ENCODE measurements at regions not wholly inside any gene's neighbourhood (a gene's known extent, or its start where the extent isn't known, plus 50 kb on each side); places are given as distances from the start of the nearest gene placed in this dataset.

GRCh38 chr9:80951675-80952074 is 737.7 kb downstream of the TLE1 start:
- TF ChIP-seq ZFX (IDR thresholded peaks at IDR 0.05), result no peak
- TF ChIP-seq, protein P1, sequence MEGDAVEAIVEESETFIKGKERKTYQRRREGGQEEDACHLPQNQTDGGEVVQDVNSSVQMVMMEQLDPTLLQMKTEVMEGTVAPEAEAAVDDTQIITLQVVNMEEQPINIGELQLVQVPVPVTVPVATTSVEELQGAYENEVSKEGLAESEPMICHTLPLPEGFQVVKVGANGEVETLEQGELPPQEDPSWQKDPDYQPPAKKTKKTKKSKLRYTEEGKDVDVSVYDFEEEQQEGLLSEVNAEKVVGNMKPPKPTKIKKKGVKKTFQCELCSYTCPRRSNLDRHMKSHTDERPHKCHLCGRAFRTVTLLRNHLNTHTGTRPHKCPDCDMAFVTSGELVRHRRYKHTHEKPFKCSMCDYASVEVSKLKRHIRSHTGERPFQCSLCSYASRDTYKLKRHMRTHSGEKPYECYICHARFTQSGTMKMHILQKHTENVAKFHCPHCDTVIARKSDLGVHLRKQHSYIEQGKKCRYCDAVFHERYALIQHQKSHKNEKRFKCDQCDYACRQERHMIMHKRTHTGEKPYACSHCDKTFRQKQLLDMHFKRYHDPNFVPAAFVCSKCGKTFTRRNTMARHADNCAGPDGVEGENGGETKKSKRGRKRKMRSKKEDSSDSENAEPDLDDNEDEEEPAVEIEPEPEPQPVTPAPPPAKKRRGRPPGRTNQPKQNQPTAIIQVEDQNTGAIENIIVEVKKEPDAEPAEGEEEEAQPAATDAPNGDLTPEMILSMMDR (conservative IDR thresholded peaks at IDR 0.05), result no peak

DNA sequence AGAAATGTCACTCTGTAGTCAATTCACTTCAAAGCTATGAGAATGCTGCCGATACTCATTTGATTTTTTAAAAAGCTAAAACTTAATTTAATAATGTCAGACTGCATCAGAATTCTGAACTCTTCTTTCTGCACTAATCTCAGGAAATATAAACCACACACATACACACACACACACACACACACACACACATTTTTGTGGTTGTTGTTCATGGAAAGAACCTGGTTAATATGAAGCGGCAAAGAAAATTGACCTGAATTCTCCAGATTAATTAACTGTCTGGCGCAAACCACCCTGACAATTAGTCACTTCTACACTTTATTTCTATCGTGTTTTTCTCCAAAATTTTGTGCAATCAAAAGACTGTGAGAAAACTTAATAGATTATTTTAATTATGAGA is 740.5 kb downstream of the TLE1 start:
- H3K27ac ChIP-seq, result no peak overlapping the region
- TF ChIP-seq ZFX (IDR thresholded peaks at IDR 0.05), result no peak
- TF ChIP-seq, protein P1 (conservative IDR thresholded peaks at IDR 0.05), result no peak

More at GRCh38 chr9:80951675-80952074, 737.7 kb downstream of the TLE1 start:
- H3K27ac ChIP-seq, result no peak overlapping the region

DNA sequence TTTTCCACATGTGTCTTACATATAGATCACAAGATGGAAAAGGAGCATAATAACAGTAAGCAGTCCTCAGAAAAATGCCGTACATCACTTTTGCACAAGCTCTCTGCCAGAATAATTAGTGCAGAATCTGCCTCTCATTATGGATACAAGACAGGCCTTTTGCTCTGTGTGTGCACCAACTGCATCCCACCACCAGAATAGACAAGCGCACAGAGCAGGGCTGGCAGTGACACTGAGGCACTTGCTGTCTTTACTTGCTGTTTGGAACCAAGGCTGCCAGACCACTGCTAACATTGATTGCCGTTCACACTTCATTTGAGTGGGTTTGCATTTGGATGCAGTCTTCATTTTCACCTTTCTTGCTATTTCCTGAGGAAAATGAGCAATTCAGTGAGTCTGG is 741.3 kb downstream of the TLE1 start:
- TF ChIP-seq, protein P1 (conservative IDR thresholded peaks at IDR 0.05), result no peak
- no peak for TF ChIP-seq ZFX (IDR thresholded peaks at IDR 0.05)

DNA sequence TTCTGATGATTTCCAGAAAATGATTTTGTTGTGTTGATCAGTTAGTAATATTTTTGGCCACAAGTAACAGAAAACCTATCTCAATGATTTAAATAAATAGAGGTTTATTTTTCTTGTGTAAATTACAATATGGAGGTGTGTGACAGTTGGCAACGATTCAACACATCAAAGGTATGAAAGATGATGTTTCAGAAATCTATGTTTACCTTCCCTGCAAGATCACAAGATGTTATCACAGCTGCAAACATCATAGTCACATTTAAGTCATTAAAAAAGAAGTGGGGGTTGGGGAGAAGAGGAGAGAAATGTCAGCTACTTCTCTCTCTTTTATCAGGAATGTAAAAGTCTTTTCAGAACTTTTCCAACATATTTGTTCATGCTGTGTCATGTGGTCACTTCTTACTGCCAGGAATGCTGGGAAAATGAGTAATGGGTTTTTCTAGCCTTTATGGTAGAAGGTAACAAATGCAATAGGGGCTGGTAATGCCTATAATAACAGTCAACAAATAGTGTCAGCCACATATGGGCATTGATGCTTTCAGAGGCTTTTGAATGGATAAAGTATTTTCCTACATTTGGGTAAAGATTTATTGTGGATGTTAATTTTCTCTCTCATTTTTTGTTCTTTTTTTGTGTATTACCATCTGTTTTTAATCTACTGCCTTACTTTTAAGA is 742.7 kb downstream of the TLE1 start:
- no peak overlapping the region for H3K27ac ChIP-seq
- no peak for TF ChIP-seq ZFX (IDR thresholded peaks at IDR 0.05)
- TF ChIP-seq, protein P1 (conservative IDR thresholded peaks at IDR 0.05), result no peak

More for the DNA sequence above, 741.3 kb downstream of the TLE1 start:
- no peak overlapping the region for H3K27ac ChIP-seq

DNA sequence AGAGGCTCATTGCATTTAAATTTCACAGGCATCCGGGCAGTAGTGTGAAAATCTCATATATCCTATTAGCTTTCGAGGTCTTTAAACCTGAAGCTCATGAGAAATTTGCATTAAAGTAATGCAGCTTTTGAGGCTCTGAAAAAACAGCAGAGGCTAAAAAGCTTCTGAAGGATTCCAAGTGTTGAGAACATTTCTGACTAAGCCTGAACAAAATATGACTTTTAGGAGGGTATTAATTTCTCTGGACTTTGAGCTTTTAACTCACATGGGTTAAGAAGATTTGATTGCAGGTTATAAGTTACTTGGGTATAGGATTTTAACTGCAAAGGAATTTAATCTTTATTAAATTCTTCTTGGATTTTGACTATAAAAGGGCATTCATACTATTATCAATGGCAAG is 743.9 kb downstream of the TLE1 start:
- no peak overlapping the region for H3K27ac ChIP-seq
- TF ChIP-seq ZFX (IDR thresholded peaks at IDR 0.05), result no peak
- TF ChIP-seq, protein P1 (conservative IDR thresholded peaks at IDR 0.05), result no peak

DNA sequence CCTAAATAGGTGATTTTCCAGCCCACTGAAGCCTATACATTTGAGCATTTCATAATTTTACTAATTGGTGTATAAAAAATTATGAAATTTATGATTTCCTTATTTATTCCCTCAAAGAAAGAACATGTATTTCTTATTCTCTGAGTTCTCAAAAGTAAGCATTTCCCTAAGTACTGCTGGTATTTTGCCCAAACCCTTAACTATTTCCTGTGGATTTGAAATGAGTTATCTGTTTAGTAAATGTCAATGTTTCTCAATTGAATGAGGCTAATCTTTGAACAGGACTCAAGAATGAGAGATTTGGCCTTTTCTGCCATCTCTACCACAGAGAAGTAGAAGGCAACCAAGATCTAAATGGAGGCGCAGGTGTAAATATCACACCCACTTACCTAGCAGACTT is 751.7 kb downstream of the TLE1 start:
- no peak overlapping the region for H3K27ac ChIP-seq
- TF ChIP-seq, protein P1 (conservative IDR thresholded peaks at IDR 0.05), result no peak
- no peak for TF ChIP-seq ZFX (IDR thresholded peaks at IDR 0.05)

- no peak overlapping the region for H3K27ac ChIP-seq
- TF ChIP-seq ZFX (IDR thresholded peaks at IDR 0.05), result no peak
- TF ChIP-seq, protein P1 (conservative IDR thresholded peaks at IDR 0.05), result no peak
Measured at GRCh38 chr9:80934095-80934494, 755.3 kb downstream of the TLE1 start.

Data from C4-2B (cell line).